Lower leg skin (tissue), 3 donors: ENCODE measurements at regions not wholly inside any gene's neighbourhood (a gene's known extent, or its start where the extent isn't known, plus 50 kb on each side); places are given as distances from the start of the nearest gene placed in this dataset.
"Not testable (repeated sequence)": the region's sequence is repeated elsewhere in the genome, so short reads cannot be mapped to it uniquely, and the experiment has no call there.

Experiments
- CTCF ChIP-seq, 3 donors: fragments of 450-650 bp; IDR thresholded peaks; one replicate each; pipeline ENCODE4 v1.5.1; 2016; ENCODE audit warnings: antibody characterized with exemption in 3 of 3, mild to moderate bottlenecking in 3 of 3, moderate library complexity in 2 of 3
- POLR2A ChIP-seq, 2 donors: fragments of 450-650 bp; IDR thresholded peaks; one replicate each; pipeline ENCODE4 v1.6.1; 2016 to 2017; ENCODE audit warnings: antibody characterized with exemption in 2 of 2, mild to moderate bottlenecking in 1 of 2, moderate library complexity in 1 of 2

DNA sequence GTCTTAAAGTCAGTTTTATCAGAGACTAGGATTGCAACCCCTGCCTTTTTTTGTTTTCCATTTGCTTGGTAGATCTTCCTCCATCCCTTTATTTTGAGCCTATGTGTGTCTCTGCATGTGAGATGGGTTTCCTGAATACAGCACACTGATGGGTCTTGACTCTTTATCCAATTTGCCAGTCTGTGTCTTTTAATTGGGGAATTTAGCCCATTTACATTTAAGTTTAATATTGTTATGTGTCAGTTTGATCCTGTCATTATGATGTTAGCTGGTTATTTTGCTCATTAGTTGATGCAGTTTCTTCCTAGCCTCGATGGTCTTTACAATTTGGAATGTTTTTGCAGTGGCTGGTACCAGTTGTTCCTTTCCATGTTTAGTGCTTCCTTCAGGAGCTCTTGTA lies 93.3 kb upstream of the GALNT18 start:
- TF ChIP-seq CTCF, POLR2A (IDR thresholded peaks at IDR 0.05): not testable (repeated sequence)
